ENCODE measurements at regions not wholly inside any gene's neighbourhood (a gene's known extent, or its start where the extent isn't known, plus 50 kb on each side); places are given as distances from the start of the nearest gene placed in this dataset.

GRCh38 chr5:143533475-143533874 lies 130.0 kb upstream of the NR3C1 start (continued):
- TF ChIP-seq, protein P1, sequence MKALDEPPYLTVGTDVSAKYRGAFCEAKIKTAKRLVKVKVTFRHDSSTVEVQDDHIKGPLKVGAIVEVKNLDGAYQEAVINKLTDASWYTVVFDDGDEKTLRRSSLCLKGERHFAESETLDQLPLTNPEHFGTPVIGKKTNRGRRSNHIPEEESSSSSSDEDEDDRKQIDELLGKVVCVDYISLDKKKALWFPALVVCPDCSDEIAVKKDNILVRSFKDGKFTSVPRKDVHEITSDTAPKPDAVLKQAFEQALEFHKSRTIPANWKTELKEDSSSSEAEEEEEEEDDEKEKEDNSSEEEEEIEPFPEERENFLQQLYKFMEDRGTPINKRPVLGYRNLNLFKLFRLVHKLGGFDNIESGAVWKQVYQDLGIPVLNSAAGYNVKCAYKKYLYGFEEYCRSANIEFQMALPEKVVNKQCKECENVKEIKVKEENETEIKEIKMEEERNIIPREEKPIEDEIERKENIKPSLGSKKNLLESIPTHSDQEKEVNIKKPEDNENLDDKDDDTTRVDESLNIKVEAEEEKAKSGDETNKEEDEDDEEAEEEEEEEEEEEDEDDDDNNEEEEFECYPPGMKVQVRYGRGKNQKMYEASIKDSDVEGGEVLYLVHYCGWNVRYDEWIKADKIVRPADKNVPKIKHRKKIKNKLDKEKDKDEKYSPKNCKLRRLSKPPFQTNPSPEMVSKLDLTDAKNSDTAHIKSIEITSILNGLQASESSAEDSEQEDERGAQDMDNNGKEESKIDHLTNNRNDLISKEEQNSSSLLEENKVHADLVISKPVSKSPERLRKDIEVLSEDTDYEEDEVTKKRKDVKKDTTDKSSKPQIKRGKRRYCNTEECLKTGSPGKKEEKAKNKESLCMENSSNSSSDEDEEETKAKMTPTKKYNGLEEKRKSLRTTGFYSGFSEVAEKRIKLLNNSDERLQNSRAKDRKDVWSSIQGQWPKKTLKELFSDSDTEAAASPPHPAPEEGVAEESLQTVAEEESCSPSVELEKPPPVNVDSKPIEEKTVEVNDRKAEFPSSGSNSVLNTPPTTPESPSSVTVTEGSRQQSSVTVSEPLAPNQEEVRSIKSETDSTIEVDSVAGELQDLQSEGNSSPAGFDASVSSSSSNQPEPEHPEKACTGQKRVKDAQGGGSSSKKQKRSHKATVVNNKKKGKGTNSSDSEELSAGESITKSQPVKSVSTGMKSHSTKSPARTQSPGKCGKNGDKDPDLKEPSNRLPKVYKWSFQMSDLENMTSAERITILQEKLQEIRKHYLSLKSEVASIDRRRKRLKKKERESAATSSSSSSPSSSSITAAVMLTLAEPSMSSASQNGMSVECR (CRISPR knock-in tag; IDR thresholded peaks at IDR 0.05; ENCODE audit: borderline replicate concordance): no peak
- TF ChIP-seq, protein P2, sequence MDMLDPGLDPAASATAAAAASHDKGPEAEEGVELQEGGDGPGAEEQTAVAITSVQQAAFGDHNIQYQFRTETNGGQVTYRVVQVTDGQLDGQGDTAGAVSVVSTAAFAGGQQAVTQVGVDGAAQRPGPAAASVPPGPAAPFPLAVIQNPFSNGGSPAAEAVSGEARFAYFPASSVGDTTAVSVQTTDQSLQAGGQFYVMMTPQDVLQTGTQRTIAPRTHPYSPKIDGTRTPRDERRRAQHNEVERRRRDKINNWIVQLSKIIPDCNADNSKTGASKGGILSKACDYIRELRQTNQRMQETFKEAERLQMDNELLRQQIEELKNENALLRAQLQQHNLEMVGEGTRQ (CRISPR knock-in tag; IDR thresholded peaks at IDR 0.05): no peak
- TF ChIP-seq, protein P3, sequence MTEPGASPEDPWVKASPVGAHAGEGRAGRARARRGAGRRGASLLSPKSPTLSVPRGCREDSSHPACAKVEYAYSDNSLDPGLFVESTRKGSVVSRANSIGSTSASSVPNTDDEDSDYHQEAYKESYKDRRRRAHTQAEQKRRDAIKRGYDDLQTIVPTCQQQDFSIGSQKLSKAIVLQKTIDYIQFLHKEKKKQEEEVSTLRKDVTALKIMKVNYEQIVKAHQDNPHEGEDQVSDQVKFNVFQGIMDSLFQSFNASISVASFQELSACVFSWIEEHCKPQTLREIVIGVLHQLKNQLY (CRISPR knock-in tag; IDR thresholded peaks at IDR 0.05): no peak
- TF ChIP-seq NR2C2 (CRISPR knock-in tag; IDR thresholded peaks at IDR 0.05) (no peak), HMGA2 (CRISPR knock-in tag; IDR thresholded peaks at IDR 0.05) (no peak), JUN (CRISPR knock-in tag; IDR thresholded peaks at IDR 0.05) (no peak)

DNA sequence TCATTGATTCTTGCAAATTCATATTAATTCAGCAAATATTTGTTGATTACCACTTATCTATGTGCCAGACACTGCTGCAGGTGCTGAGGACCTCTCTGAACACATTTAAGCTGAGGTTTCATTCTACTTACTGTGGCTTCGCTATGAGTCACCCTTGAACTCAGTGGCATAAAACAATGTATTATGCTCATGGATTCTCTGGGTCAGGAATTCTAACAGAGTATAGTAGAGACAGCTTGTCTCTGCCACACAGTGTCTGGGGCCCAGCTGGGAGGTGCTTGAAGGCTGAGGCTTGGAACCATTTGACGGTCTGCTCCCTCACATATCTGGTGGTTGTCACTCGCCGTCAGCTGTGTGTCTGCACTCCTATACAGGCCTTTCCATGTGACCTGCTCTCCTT lies 124.3 kb upstream of the NR3C1 start:
- DNase-seq (ENCODE audit: low spot score): no peak
- no peak overlapping the region for H3K4me3 Mint-ChIP-seq
- no peaks in the 10 kb centered on the region for H3K36me3 Mint-ChIP-seq
- peaks cover 9% of the 10 kb centered on the region; the same call in 1 of the 2 replicates for H3K9me3 Mint-ChIP-seq
- ChIA-PET CTCF (no interaction called here), POLR2A (no interaction called here)
- no peaks in the 10 kb centered on the region for H3K4me1 Mint-ChIP-seq
- TF ChIP-seq ZNF671 (CRISPR knock-in tag; IDR thresholded peaks at IDR 0.05) (no peak), GTF2I (CRISPR knock-in tag; conservative IDR thresholded peaks at IDR 0.05) (no peak), CREB1 (CRISPR knock-in tag; IDR thresholded peaks at IDR 0.05) (no peak)
- TF ChIP-seq, protein P2 (CRISPR knock-in tag; IDR thresholded peaks at IDR 0.05): no peak
- TF ChIP-seq, protein P4, sequence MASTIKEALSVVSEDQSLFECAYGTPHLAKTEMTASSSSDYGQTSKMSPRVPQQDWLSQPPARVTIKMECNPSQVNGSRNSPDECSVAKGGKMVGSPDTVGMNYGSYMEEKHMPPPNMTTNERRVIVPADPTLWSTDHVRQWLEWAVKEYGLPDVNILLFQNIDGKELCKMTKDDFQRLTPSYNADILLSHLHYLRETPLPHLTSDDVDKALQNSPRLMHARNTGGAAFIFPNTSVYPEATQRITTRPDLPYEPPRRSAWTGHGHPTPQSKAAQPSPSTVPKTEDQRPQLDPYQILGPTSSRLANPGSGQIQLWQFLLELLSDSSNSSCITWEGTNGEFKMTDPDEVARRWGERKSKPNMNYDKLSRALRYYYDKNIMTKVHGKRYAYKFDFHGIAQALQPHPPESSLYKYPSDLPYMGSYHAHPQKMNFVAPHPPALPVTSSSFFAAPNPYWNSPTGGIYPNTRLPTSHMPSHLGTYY (CRISPR knock-in tag; IDR thresholded peaks at IDR 0.05): no peak
- no peak overlapping the region for H3K27ac Mint-ChIP-seq
- no peaks in the 10 kb centered on the region; the same call in 1 of the 2 replicates for H3K27me3 Mint-ChIP-seq (ENCODE audit: low read depth)
- no peak for ATAC-seq

DNA sequence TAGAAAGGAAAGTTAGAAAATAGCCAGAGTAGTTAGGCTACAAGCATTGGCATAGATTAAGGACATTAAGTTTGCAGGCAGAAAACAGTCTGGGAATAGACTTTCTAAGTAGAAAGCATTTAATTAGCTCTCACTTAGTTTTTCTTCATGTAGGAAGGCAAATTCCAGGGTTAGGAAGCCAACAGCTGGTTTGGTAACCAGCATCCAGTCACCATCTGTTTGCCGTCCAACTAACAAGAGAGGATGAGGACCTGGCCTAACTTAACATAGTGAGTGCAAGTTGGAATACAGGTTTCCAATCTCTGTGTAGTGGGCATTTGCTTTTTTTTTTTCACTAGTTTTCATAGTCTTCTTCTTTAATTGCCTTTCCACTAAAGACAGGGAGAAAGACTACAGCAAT lies 121.7 kb upstream of the NR3C1 start:
- H3K9me3 Mint-ChIP-seq: no peaks in the 10 kb centered on the region

More for the DNA sequence above, 121.7 kb upstream of the NR3C1 start:
- no peak overlapping the region for H3K27ac Mint-ChIP-seq
- no peak overlapping the region for H3K4me3 Mint-ChIP-seq
- ChIA-PET CTCF (no interaction called here), POLR2A (no interaction called here)
- H3K27me3 Mint-ChIP-seq (ENCODE audit: low read depth): no peaks in the 10 kb centered on the region
- DNase-seq (ENCODE audit: low spot score): no peak
- H3K4me1 Mint-ChIP-seq: no peaks in the 10 kb centered on the region
- TF ChIP-seq ZNF512 (CRISPR knock-in tag; IDR thresholded peaks at IDR 0.05; ENCODE audit: borderline replicate concordance): no peak
- no peak for TF ChIP-seq CBFB (CRISPR knock-in tag; IDR thresholded peaks at IDR 0.05; ENCODE audit: low read depth)
- no peak for TF ChIP-seq KAT7 (CRISPR knock-in tag; IDR thresholded peaks at IDR 0.05; ENCODE audit: borderline replicate concordance)
- TF ChIP-seq JUN (CRISPR knock-in tag; IDR thresholded peaks at IDR 0.05): no peak
- TF ChIP-seq AFF4 (CRISPR knock-in tag; IDR thresholded peaks at IDR 0.05; ENCODE audit: borderline replicate concordance): no peak
- TF ChIP-seq TEAD4 (CRISPR knock-in tag; IDR thresholded peaks at IDR 0.05): no peak
- H3K36me3 Mint-ChIP-seq: no peaks in the 10 kb centered on the region
- no peak for ATAC-seq
